Tibial nerve (tissue), 4 donors: ENCODE measurements at regions not wholly inside any gene's neighbourhood (a gene's known extent, or its start where the extent isn't known, plus 50 kb on each side); places are given as distances from the start of the nearest gene placed in this dataset.

Experiments
- CTCF ChIP-seq, 5 experiments: fragments of 200-600 bp in 3 of 5; fragments of 450-650 bp in 2 of 5; sonication (generic) in 3 of 5; IDR thresholded peaks; one replicate each; pipeline ENCODE4 v1.5.1; 2016 to 2019; ENCODE audit warnings: antibody characterized with exemption in 5 of 5, mild to moderate bottlenecking in 3 of 5, moderate library complexity in 2 of 5
- EP300 ChIP-seq, 2 donors: sonication (generic); formaldehyde crosslinking; IDR thresholded peaks; one replicate each; pipeline ENCODE4 v1.6.1; 2017; ENCODE audit warnings: antibody characterized with exemption in 2 of 2, mild to moderate bottlenecking in 1 of 2

GRCh38 chr11:71330349-71330748, 78.0 kb upstream of the SHANK2 start:
- no peak for TF ChIP-seq CTCF (IDR thresholded peaks at IDR 0.05)
- TF ChIP-seq EP300 (IDR thresholded peaks at IDR 0.05) = no peak
